ENCODE measurements at regions not wholly inside any gene's neighbourhood (a gene's known extent, or its start where the extent isn't known, plus 50 kb on each side); places are given as distances from the start of the nearest gene placed in this dataset.
A peak's percentile ranks its signal among the peaks of the same experiment; 100 is the strongest.

DNA sequence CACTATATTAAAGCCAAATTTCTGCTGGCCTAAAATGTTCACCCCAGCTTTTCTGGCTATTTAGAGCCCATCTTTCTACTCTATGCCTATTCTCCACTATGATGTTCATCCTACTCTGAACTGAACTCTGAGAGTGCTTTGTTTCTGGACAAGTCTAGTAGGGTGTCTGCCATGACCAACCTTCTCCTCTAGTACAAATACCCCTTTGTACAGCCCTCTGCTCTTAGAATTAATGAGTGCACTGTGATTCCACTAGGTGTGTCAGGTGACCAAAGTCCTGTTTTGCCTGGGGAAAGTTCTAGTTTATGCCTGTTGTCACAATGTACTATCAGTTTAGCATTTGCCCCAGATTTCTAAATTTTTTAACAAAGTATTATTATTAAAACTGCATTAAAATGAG lies 388.1 kb upstream of the MAD2L1 start:
- no peaks in the 10 kb centered on the region for H3K9me3 ChIP-seq (ENCODE audit: low read length)
- intact Hi-C loops (cut with micrococcal nuclease; ENCODE audit: unreplicated experiment) (no loop called here), in situ Hi-C loops (cut with HindIII; ENCODE audit: extremely low pct_ligation_motif_present, low pct_unique_long_range_greater_than_20kb) (no loop called here)
- peak; percentile 73 for ATAC-seq
- no peaks in the 10 kb centered on the region for H3K79me2 ChIP-seq (ENCODE audit: insufficient read depth, low read length)
- H2AFZ ChIP-seq (ENCODE audit: low read length), result no peak overlapping the region
- no TSS peak for BruUV-seq (replicated peaks)
- H3K27me3 ChIP-seq (ENCODE audit: control insufficient read depth in 1 of 2, insufficient read depth in 2 of 2, low read length in 2 of 2), result no peaks in the 10 kb centered on the region; a peak in 1 of 5 replicates
- no peak overlapping the region for H3K4me3 ChIP-seq (replicated peaks in 1 of 3; ENCODE audit: insufficient read depth in 1 of 3, low read depth in 2 of 3, low read length in 3 of 3)
- H3K4me1 ChIP-seq (ENCODE audit: insufficient read depth, low read length), result no peaks in the 10 kb centered on the region
- ChIA-PET CTCF (ENCODE audit: low intra/inter-chr PET ratio, low total read pairs) (no interaction called here), POLR2A (no interaction called here)
- H3K27ac ChIP-seq (ENCODE audit: extremely low read length, insufficient read depth, low read length), result no peak overlapping the region
- no peak overlapping the region for H3K4me2 ChIP-seq (ENCODE audit: low read depth, low read length)
- H3K9ac ChIP-seq (ENCODE audit: insufficient read depth, low read depth, low read length), result no peak overlapping the region
- no peaks in the 10 kb centered on the region for H4K20me1 ChIP-seq (ENCODE audit: insufficient read depth, low read length)
- FAIRE-seq, result no peak
- no peak for TF ChIP-seq RAD21 (CRISPR knock-in tag; IDR thresholded peaks at IDR 0.05)
- TF ChIP-seq FOXA3 (CRISPR knock-in tag; IDR thresholded peaks at IDR 0.05), result no peak
- TF ChIP-seq, protein P1, sequence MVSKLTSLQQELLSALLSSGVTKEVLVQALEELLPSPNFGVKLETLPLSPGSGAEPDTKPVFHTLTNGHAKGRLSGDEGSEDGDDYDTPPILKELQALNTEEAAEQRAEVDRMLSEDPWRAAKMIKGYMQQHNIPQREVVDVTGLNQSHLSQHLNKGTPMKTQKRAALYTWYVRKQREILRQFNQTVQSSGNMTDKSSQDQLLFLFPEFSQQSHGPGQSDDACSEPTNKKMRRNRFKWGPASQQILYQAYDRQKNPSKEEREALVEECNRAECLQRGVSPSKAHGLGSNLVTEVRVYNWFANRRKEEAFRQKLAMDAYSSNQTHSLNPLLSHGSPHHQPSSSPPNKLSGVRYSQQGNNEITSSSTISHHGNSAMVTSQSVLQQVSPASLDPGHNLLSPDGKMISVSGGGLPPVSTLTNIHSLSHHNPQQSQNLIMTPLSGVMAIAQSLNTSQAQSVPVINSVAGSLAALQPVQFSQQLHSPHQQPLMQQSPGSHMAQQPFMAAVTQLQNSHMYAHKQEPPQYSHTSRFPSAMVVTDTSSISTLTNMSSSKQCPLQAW (CRISPR knock-in tag; IDR thresholded peaks at IDR 0.05), result no peak
- TF ChIP-seq ZNF484 (CRISPR knock-in tag; IDR thresholded peaks at IDR 0.05; ENCODE audit: borderline replicate concordance, low read depth), result no peak
- TF ChIP-seq STAG1 (CRISPR knock-in tag; IDR thresholded peaks at IDR 0.05), result no peak
- no peak for TF ChIP-seq GFI1 (CRISPR knock-in tag; IDR thresholded peaks at IDR 0.05; ENCODE audit: borderline replicate concordance)
- no peak for TF ChIP-seq ZMYM4 (CRISPR knock-in tag; IDR thresholded peaks at IDR 0.05)
- TF ChIP-seq, protein P2, sequence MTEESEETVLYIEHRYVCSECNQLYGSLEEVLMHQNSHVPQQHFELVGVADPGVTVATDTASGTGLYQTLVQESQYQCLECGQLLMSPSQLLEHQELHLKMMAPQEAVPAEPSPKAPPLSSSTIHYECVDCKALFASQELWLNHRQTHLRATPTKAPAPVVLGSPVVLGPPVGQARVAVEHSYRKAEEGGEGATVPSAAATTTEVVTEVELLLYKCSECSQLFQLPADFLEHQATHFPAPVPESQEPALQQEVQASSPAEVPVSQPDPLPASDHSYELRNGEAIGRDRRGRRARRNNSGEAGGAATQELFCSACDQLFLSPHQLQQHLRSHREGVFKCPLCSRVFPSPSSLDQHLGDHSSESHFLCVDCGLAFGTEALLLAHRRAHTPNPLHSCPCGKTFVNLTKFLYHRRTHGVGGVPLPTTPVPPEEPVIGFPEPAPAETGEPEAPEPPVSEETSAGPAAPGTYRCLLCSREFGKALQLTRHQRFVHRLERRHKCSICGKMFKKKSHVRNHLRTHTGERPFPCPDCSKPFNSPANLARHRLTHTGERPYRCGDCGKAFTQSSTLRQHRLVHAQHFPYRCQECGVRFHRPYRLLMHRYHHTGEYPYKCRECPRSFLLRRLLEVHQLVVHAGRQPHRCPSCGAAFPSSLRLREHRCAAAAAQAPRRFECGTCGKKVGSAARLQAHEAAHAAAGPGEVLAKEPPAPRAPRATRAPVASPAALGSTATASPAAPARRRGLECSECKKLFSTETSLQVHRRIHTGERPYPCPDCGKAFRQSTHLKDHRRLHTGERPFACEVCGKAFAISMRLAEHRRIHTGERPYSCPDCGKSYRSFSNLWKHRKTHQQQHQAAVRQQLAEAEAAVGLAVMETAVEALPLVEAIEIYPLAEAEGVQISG (CRISPR knock-in tag; IDR thresholded peaks at IDR 0.05), result no peak
- no peak for TF ChIP-seq ZFYVE20 (CRISPR knock-in tag; IDR thresholded peaks at IDR 0.05; ENCODE audit: borderline replicate concordance, low read depth)
- DNase-seq (ENCODE audit: low spot score), result peak; percentile 13
- no peaks in the 10 kb centered on the region for H3K36me3 ChIP-seq (replicated peaks in 1 of 2; ENCODE audit: control insufficient read depth in 1 of 2, insufficient read depth in 2 of 2, low read length in 2 of 2)

Data from HepG2 (cell line).